GM12873 (cell line): ENCODE measurements at regions not wholly inside any gene's neighbourhood (a gene's known extent, or its start where the extent isn't known, plus 50 kb on each side); places are given as distances from the start of the nearest gene placed in this dataset.

Source experiments
- CTCF ChIP-seq: IDR thresholded peaks from 2 replicates; pipeline ENCODE4 v1.5.1; 2012; ENCODE audit warnings: low read depth, mild to moderate bottlenecking, moderate library complexity, low read length, control low read depth; ENCODE audit not compliant: insufficient read depth; ENCODE audit errors: missing control alignments

DNA sequence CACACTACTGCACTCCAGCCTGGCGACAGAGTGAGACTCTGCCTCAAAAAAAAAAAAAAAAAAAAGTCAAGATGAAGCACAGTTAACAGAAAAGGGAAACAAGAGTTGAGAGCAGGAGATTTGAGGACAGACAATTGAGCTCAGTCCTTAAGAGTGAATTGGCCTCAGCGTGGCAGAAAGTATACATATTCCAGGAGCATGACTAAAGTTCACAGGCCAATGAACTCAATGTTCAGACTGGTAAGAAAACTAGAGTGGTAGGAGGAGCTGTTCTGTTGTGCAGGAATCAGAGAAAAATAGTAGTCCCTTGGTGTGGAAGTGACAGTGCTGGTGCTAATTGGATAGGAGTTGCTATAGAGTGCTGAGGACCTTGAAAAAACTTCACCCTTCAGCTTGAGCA is 60.0 kb downstream of the NRN1 start:
- TF ChIP-seq CTCF, result no peak

DNA sequence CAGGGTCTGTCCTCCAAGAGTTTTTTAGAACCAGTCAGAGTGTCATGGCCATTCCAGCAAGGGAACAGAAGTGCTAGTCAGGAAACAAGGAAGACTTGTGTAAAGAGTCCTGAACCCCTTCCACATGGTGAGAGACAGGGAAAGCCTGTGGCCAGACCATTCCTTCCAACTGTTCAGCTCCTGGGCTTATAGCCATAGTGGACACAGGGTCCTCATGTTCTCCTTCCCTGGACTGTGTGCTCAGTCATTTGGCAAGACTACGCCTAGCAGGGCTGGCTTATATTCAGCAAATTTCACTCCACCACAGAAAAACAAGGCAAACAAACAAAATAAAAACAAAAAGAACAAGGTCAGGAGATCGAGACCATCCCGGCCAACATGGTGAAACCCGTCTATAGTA is 60.5 kb downstream of the NRN1 start:
- no peak for TF ChIP-seq CTCF

DNA sequence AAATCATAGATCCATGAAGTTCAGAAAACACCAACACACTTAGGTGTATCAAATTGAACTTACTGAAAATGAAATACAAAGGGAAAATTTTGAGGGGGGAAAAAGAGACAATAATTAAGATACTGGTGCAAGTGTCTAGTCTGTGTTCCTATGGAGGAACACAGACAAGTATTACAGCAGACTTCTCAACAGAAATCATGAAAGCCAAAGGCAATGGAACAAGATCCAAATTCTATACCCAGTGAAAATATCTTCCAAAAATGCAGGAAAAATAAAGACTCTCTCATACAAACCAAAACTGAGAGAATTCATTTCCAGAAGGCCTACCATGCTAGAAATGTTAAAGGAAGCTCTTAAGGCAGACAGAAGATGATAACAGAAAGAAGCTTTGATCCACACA is 63.1 kb downstream of the NRN1 start:
- TF ChIP-seq CTCF, result no peak

DNA sequence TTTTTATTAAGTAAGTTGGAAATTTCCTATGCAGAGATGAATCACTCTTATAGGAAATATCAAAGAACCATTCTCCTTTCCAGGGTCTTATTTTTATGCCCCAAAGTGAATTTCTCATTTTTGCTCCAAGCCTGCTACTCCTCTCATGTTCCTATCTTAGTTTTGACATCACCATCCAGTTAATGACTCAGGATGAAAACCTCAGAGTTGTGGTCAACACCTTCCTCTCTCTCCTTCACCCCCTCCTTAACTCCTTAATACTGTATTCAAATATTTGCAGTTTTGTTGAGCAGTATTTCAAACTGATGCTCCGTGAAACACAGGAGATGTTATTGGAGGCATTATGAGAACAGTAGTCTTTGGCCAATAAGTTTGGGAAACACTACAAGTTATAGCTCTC is 64.1 kb downstream of the NRN1 start:
- no peak for TF ChIP-seq CTCF

GRCh38 chr6:5941188-5941587 is 65.5 kb downstream of the NRN1 start:
- no peak for TF ChIP-seq CTCF

DNA sequence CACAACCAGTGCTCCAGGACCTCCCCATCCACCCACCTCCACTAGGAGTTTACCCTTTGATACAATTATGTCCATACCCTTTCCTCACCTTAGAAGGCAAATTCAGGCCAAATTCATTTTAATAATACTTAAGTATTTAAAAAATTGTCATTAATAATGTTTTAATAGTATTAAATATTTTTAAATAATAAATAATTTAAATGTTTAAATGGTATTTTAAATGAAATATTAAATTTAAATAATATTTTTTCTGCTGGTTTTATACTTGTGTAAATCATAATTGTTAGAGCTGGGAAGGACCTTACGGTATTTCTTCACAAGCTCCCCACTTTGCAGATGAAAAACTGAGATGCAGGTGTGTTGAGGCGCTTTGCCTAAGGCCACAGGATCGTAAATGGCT is 67.8 kb downstream of the NRN1 start:
- no peak for TF ChIP-seq CTCF

- no peak for TF ChIP-seq CTCF
Observed at GRCh38 chr6:5937936-5938706, 68.6 kb downstream of the NRN1 start.
